Neuron (in vitro differentiated cells): ENCODE measurements at regions not wholly inside any gene's neighbourhood (a gene's known extent, or its start where the extent isn't known, plus 50 kb on each side); places are given as distances from the start of the nearest gene placed in this dataset.

Source experiments
- H2AFZ ChIP-seq: one replicate; pipeline ENCODE4 v1.6.1; 2013; ENCODE audit warnings: low read depth, mild to moderate bottlenecking, inconsistent platforms, low read length, moderate library complexity
- H3K27me3 ChIP-seq: one replicate; pipeline ENCODE4 v1.6.1; 2013; ENCODE audit warnings: low read length; ENCODE audit not compliant: insufficient read depth
- H3K36me3 ChIP-seq: one replicate; pipeline ENCODE4 v1.6.1; 2013; ENCODE audit warnings: low read length; ENCODE audit not compliant: insufficient read depth
- H3K4me1 ChIP-seq: one replicate; pipeline ENCODE4 v1.6.1; 2013; ENCODE audit warnings: low read length; ENCODE audit not compliant: insufficient read depth
- H3K4me3 ChIP-seq: 2 replicates; pipeline ENCODE4 v1.5.1; 2013; ENCODE audit warnings: mild to moderate bottlenecking, low read length, moderate library complexity
- H3K9me3 ChIP-seq: one replicate; pipeline ENCODE4 v1.6.1; 2013; ENCODE audit warnings: low read length

DNA sequence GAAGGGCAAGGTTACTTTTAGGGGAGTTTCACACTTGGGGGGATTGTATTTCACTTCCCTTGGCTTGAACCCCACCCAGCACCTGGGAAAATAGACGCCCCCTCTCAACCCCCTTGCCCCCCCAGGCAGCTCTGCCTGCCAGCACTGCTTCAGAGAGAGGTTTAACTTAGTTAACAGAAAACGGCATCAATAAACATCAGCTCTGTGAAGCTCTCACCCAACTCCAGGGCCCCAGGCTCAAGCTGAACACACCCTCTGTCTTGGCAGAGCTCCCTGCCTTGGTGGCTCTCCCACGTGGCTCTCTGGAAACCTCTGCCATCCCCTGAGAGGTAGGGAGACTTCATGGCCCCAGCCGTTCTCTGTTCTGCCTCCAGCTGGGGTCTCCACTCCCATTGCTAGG lies 244.1 kb downstream of the ACKR3 start:
- Histone ChIP-seq H3K36me3 (no peaks in the 10 kb centered on the region), H3K27me3 (no peaks in the 10 kb centered on the region), H3K4me3 (no peak overlapping the region), H3K4me1 (peaks cover 8% of the 10 kb centered on the region), H3K9me3 (peaks cover 7% of the 10 kb centered on the region), H2AFZ (no peak overlapping the region)

DNA sequence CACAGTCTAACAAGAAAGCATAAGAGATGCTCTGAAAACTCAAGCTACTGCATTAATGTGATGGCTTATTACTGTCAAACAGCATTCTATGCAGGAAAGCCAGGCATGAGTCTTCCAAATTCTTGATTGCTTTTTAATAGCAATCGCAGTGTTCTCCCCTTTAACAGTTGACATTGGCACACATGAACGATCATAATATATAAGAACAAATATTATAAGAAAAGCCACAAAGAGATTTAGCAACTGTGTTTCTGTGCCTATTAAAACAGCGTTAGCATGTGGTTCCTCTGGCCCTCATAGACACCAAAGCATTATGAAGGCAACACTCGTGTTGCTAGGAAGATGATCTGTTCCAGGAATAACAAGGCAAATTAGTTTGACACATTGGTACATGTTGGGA lies 245.0 kb downstream of the ACKR3 start:
- no peaks in the 10 kb centered on the region for H3K27me3 ChIP-seq
- peaks cover 8% of the 10 kb centered on the region for H3K4me1 ChIP-seq
- no peak overlapping the region for H2AFZ ChIP-seq
- no peaks in the 10 kb centered on the region for H3K36me3 ChIP-seq
- peaks cover 5% of the 10 kb centered on the region for H3K9me3 ChIP-seq
- H3K4me3 ChIP-seq: no peak overlapping the region

DNA sequence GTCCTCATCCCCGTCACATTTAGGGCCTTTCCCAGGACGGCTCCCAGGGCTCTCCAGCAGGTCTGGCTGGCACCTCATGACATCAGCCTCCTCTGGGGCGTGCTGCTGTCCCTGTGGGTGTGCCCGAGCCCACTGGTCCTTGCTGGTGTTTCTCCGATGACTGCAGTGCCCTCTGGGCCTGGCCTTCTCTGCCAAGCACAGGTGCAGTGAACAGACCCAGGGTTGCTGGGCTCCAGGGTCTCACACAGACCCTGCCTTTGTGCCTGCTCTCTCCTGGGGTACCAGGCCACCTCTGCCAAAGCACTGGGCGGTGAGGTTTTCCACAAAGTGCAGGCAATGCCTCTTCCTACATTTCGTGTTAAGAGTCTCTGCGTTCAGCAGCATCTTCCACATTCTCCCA lies 246.1 kb downstream of the ACKR3 start:
- Histone ChIP-seq H3K36me3 (no peaks in the 10 kb centered on the region), H2AFZ (no peak overlapping the region), H3K27me3 (no peaks in the 10 kb centered on the region), H3K4me1 (peaks cover 8% of the 10 kb centered on the region), H3K4me3 (no peak overlapping the region), H3K9me3 (no peaks in the 10 kb centered on the region)

GRCh38 chr2:236816197-236817170 lies 246.9 kb downstream of the ACKR3 start:
- H3K4me1 ChIP-seq: peaks cover 8% of the 10 kb centered on the region
- no peaks in the 10 kb centered on the region for H3K27me3 ChIP-seq
- no peak overlapping the region for H3K4me3 ChIP-seq
- H3K9me3 ChIP-seq: no peaks in the 10 kb centered on the region
- H3K36me3 ChIP-seq: no peaks in the 10 kb centered on the region
- no peak overlapping the region for H2AFZ ChIP-seq

DNA sequence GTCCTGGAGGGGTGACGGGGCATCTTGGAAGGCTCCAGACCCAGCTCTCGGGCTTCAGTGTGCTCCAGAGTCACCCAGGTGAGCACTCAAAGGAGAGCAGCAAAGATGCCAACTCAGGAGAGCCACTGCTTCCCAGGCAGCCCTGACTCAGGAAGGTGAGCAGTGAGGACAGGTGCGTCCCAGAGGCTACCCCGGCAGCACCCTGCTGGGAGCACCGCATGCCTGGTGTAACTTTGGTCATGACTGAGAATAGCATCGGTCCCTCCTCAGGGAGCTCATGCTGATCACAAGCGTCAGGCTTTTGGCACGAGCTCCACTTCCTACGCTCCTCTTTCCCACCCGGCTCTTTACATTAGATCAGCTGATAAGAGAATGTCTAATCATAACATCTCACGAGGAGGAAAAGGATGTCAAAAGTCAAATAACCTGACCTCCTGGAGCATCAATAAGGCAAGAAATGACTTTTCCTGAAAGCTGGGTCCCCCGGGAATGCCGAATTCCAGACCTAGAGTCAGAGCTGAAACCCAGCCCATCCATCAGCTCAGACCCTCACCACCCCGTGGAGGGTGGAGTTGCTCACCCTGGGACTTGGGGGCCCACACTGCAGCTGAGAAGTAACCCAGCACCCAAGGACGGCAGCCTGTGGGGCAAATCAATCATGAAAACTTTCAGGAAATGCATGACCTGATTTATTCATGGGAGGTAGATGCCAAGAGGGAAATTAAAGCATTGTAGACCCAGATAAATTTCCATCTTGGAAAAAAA lies 248.8 kb downstream of the ACKR3 start:
- H3K27me3 ChIP-seq: no peaks in the 10 kb centered on the region
- no peak overlapping the region for H3K4me3 ChIP-seq
- H3K4me1 ChIP-seq: peaks cover 7% of the 10 kb centered on the region
- H3K9me3 ChIP-seq: no peaks in the 10 kb centered on the region
- H2AFZ ChIP-seq: no peak overlapping the region
- no peaks in the 10 kb centered on the region for H3K36me3 ChIP-seq

DNA sequence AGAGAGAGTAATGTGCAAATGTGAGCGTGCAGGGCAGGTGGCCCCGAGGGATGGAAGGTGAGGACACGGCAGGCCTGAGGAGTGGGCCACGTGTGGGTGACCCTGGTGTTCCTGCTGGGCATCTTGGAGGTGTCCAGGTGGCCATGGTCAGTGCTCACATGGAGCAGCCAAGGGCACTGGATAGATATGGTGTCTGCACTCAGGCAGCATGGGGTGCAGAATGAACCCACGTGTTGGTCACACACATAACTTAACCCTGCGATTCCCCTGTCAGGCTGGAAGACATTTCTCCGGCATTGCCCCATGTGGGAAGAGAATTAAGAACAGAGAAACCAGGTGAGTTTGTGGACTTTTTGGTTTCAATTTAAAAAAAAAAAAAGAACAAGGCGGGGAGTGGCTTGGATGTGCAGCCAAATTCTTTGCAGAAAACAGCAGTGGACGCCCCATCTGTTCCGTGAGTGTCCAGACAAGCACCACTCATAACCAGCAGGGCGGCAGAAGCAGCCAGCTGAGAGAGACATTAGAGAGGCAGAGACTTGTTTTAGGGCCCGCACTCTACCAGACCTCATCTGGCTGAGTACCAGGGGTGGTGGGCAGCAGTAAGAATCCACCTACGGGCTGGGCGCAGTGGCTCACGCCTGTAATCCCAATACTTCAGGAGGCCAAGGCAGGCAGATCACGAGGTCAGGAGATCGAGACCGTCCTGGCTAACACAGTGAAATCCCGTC lies 249.8 kb downstream of the ACKR3 start:
- H2AFZ ChIP-seq: no peak overlapping the region
- no peak overlapping the region for H3K4me3 ChIP-seq
- H3K9me3 ChIP-seq: no peaks in the 10 kb centered on the region
- no peaks in the 10 kb centered on the region for H3K36me3 ChIP-seq
- H3K27me3 ChIP-seq: no peaks in the 10 kb centered on the region
- H3K4me1 ChIP-seq: peaks cover 10% of the 10 kb centered on the region

DNA sequence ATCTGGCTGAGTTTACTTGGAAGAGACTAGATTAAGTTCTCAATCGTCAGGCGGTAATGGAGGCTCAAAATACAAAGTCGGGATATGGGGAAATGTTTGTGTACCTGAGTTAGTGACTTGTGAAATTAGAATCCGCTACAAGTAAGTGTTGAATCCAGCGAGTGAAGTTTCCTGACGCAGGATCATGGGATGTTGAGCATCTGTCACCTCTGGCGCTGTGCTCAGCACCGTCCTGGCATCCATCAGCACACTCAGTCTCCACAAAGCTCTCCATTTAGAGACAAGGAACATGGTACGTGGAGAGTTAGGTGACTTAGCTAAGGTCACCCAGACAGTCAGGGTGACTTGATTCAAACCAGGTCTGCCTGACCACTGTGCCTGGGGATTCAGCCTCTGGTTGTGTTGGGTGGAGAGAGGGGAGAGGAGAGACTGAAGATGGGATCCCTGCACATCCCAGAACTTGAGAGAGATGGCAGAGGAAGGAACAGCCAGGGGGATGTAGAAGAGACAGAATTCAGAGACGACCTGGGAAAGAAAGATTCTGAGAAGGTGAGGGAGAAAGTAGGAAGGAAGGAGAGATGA lies 251.2 kb downstream of the ACKR3 start:
- H3K36me3 ChIP-seq: no peaks in the 10 kb centered on the region
- H3K9me3 ChIP-seq: no peaks in the 10 kb centered on the region
- H3K27me3 ChIP-seq: no peaks in the 10 kb centered on the region
- no peak overlapping the region for H2AFZ ChIP-seq
- H3K4me3 ChIP-seq: no peak overlapping the region
- H3K4me1 ChIP-seq: peaks cover 21% of the 10 kb centered on the region

GRCh38 chr2:236823041-236823629 lies 253.5 kb downstream of the ACKR3 start:
- Histone ChIP-seq H3K27me3 (no peaks in the 10 kb centered on the region), H3K4me1 (peaks cover 44% of the 10 kb centered on the region), H2AFZ (no peak overlapping the region), H3K9me3 (no peaks in the 10 kb centered on the region), H3K4me3 (no peak overlapping the region), H3K36me3 (no peaks in the 10 kb centered on the region)

DNA sequence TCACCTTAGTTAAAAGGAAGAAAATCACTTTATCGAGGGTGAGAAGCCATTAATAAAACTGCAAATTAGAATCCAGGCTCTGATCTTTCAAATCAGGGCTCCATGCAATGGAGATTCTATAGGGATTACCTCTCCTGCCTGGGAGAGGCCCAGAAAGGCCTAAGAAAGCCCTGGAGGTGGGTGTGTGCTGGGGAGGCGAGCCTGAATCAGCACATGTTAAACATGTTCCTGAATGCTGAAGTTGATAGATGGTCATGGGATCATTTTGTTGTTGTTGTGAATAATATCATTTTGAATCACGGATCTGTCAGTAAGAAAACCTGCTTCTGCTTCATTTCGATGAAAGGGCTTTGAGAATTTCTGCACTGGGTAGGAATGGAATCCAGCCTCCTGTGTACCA lies 254.3 kb downstream of the ACKR3 start:
- Histone ChIP-seq H3K4me3 (no peak overlapping the region), H3K4me1 (peaks cover 52% of the 10 kb centered on the region), H2AFZ (no peak overlapping the region), H3K9me3 (no peaks in the 10 kb centered on the region), H3K27me3 (no peaks in the 10 kb centered on the region), H3K36me3 (no peaks in the 10 kb centered on the region)

DNA sequence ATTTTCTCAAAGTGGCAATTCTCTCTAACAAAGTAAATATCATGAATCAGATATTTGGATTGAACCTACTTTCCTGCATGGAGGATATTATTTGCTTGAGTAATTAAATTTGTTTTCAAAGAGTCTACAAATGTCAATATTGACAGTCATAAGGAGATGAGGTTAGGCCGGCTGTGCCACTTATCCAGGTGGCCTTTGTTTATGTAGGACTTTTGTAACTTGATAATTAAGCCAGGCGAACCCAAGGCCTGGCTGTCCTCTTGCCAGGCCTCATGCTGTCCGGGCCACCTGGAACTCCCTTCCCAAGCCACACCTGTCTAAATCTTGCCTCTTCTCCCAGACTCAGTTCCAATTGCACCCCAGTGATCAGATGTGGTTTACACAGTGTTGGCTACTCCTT lies 255.2 kb downstream of the ACKR3 start:
- H3K36me3 ChIP-seq: no peaks in the 10 kb centered on the region
- H3K27me3 ChIP-seq: no peaks in the 10 kb centered on the region
- H3K4me1 ChIP-seq: peaks cover 52% of the 10 kb centered on the region
- no peaks in the 10 kb centered on the region for H3K9me3 ChIP-seq
- H2AFZ ChIP-seq: no peak overlapping the region
- H3K4me3 ChIP-seq: no peak overlapping the region

DNA sequence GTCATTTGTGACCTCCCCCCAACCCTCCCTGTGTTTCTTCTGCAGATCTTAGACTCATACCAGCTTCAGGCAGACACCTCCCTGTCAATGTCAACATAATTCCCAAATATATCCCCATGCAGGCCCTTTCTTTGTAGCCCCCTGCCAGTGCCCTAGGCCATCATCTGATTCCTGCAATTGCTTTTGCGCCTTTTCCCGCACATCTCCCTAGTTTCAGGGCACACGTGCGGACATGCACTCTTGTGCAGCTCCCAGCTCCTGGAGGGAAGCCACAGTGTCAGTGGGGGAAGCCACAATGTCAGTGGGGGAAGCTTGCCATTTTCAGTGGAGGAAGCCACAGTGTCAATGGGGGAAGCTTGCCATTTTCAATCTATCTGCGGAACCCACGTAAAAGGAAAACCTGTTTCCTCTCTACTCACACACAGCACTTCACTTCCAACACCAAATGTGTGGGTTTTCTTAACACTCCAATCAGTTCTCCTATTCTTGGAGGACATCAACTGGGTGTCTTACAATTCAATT lies 256.4 kb downstream of the ACKR3 start:
- no peaks in the 10 kb centered on the region for H3K36me3 ChIP-seq
- H3K4me1 ChIP-seq: peaks cover 52% of the 10 kb centered on the region
- no peaks in the 10 kb centered on the region for H3K9me3 ChIP-seq
- H3K4me3 ChIP-seq: no peak overlapping the region
- H3K27me3 ChIP-seq: no peaks in the 10 kb centered on the region
- no peak overlapping the region for H2AFZ ChIP-seq

DNA sequence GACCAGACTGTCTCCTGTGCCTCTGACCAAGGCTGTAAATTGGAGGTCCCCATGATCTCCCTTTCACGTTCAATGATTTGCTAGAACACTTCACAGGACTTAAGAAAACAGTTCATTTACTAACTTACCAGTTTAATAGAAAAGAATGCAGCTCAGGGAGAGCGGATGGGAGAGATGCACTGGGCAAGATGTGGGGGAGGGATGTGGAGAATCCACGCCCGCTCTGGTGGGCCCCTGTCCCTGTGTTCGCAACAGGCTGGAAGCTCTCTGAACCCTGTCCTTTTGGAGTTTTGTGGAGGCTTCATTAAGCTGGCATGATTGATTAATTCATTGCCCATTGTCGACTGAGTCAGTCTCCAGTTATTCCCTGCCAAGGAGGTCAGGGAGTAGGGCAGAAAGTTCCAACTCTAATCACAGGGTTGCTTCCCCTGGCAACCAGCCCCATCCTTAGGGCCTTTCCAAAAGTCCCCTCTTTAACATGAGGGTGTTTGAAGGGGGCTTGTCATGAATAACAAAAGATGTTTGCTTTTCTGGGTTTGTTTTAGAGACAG lies 257.1 kb downstream of the ACKR3 start:
- H3K27me3 ChIP-seq: no peaks in the 10 kb centered on the region
- no peaks in the 10 kb centered on the region for H3K9me3 ChIP-seq
- no peak overlapping the region for H3K4me3 ChIP-seq
- peaks cover 52% of the 10 kb centered on the region for H3K4me1 ChIP-seq
- H2AFZ ChIP-seq: no peak overlapping the region
- no peaks in the 10 kb centered on the region for H3K36me3 ChIP-seq
